ENCODE measurements at regions not wholly inside any gene's neighbourhood (a gene's known extent, or its start where the extent isn't known, plus 50 kb on each side); places are given as distances from the start of the nearest gene placed in this dataset.

- TF ChIP-seq, protein P1, sequence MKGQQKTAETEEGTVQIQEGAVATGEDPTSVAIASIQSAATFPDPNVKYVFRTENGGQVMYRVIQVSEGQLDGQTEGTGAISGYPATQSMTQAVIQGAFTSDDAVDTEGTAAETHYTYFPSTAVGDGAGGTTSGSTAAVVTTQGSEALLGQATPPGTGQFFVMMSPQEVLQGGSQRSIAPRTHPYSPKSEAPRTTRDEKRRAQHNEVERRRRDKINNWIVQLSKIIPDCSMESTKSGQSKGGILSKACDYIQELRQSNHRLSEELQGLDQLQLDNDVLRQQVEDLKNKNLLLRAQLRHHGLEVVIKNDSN (IDR thresholded peaks at IDR 0.05) = no peak
- TF ChIP-seq YY1 (IDR thresholded peaks at IDR 0.05; ENCODE audit: low read depth) (no peak), EGR1 (IDR thresholded peaks at IDR 0.05) (no peak), CEBPB (IDR thresholded peaks at IDR 0.05) (no peak), MAX (IDR thresholded peaks at IDR 0.05) (no peak)
- TF ChIP-seq, protein P2, sequence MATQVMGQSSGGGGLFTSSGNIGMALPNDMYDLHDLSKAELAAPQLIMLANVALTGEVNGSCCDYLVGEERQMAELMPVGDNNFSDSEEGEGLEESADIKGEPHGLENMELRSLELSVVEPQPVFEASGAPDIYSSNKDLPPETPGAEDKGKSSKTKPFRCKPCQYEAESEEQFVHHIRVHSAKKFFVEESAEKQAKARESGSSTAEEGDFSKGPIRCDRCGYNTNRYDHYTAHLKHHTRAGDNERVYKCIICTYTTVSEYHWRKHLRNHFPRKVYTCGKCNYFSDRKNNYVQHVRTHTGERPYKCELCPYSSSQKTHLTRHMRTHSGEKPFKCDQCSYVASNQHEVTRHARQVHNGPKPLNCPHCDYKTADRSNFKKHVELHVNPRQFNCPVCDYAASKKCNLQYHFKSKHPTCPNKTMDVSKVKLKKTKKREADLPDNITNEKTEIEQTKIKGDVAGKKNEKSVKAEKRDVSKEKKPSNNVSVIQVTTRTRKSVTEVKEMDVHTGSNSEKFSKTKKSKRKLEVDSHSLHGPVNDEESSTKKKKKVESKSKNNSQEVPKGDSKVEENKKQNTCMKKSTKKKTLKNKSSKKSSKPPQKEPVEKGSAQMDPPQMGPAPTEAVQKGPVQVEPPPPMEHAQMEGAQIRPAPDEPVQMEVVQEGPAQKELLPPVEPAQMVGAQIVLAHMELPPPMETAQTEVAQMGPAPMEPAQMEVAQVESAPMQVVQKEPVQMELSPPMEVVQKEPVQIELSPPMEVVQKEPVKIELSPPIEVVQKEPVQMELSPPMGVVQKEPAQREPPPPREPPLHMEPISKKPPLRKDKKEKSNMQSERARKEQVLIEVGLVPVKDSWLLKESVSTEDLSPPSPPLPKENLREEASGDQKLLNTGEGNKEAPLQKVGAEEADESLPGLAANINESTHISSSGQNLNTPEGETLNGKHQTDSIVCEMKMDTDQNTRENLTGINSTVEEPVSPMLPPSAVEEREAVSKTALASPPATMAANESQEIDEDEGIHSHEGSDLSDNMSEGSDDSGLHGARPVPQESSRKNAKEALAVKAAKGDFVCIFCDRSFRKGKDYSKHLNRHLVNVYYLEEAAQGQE (IDR thresholded peaks at IDR 0.05; ENCODE audit: low read depth) = no peak
Observed at GRCh38 chr20:48178633-48179032, 393.4 kb upstream of the SULF2 start.

- no peak for TF ChIP-seq EP300 (IDR thresholded peaks at IDR 0.05; ENCODE audit: borderline replicate concordance)
- TF ChIP-seq TEAD4 (IDR thresholded peaks at IDR 0.05) = no peak
- no peak for TF ChIP-seq TAF1 (IDR thresholded peaks at IDR 0.05; ENCODE audit: low read depth)
- TF ChIP-seq RAD21 (IDR thresholded peaks at IDR 0.05; ENCODE audit: low read depth) = no peak
- no peak for TF ChIP-seq NFIC (IDR thresholded peaks at IDR 0.05)
- TF ChIP-seq, protein P1 (IDR thresholded peaks at IDR 0.05) = no peak
- TF ChIP-seq ZBTB7A (IDR thresholded peaks at IDR 0.05; ENCODE audit: low read depth) = no peak
- TF ChIP-seq TCF12 (IDR thresholded peaks at IDR 0.05; ENCODE audit: low read depth) = no peak
- no peak for TF ChIP-seq MAX (IDR thresholded peaks at IDR 0.05)
- no peak for TF ChIP-seq CREB1 (IDR thresholded peaks at IDR 0.05; ENCODE audit: low read depth)
- TF ChIP-seq CEBPB (IDR thresholded peaks at IDR 0.05) = no peak
- no peak for TF ChIP-seq FOXM1 (IDR thresholded peaks at IDR 0.05; ENCODE audit: borderline replicate concordance, low read depth)
- TF ChIP-seq EGR1 (IDR thresholded peaks at IDR 0.05) = no peak
- TF ChIP-seq, protein P2 (IDR thresholded peaks at IDR 0.05; ENCODE audit: low read depth) = no peak
- TF ChIP-seq YY1 (IDR thresholded peaks at IDR 0.05; ENCODE audit: low read depth) = no peak
Observed at GRCh38 chr20:48177058-48177457, 391.8 kb upstream of the SULF2 start.

DNA sequence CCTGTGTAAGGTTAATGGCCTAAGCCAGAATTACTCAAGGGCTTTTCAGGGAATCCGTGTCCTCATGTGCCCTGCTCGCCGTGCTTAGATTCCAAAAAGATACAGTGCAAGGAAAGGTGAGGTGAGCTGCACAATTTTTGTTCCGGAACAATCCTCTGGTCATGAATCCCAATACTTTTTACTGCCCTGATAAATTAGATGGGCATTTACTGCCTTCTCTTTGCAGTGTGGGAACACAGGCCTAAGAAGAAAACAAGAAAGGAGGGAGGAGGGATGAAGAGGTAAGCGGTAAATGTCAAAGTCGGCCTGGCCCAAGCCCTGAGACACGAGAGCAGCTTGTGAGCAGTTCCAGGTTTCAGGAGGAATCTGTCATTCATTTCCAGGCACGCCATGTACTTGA is 390.9 kb upstream of the SULF2 start:
- TF ChIP-seq ZBTB7A (IDR thresholded peaks at IDR 0.05; ENCODE audit: low read depth) (no peak), MAX (IDR thresholded peaks at IDR 0.05) (no peak), CREB1 (IDR thresholded peaks at IDR 0.05; ENCODE audit: low read depth) (no peak), RAD21 (IDR thresholded peaks at IDR 0.05; ENCODE audit: low read depth) (no peak), EP300 (IDR thresholded peaks at IDR 0.05; ENCODE audit: borderline replicate concordance) (no peak), CEBPB (IDR thresholded peaks at IDR 0.05) (no peak), YY1 (IDR thresholded peaks at IDR 0.05; ENCODE audit: low read depth) (no peak), TEAD4 (IDR thresholded peaks at IDR 0.05) (no peak), TCF12 (IDR thresholded peaks at IDR 0.05; ENCODE audit: low read depth) (no peak)
- TF ChIP-seq, protein P2 (IDR thresholded peaks at IDR 0.05; ENCODE audit: low read depth) = no peak
- TF ChIP-seq, protein P1 (IDR thresholded peaks at IDR 0.05) = no peak

DNA sequence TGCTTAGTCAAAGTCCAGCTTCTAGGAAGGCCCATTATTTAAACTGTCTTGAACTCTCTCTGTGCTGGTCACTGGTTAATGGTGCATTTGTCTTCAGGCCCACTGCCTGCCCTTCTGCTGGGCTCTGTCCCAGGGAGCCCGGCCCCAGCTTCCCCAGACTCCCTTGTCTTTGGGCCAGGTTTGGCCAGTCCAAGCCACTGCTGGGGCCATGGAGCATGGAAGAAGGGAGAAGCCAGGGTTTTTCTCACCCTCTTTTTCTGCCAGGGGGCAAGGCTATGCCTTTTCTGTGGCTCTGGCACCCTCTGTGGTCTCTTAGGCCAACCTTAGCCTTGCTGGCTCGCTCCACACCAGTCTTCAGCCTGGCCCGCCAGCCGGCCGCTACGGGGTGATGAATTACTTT is 390.0 kb upstream of the SULF2 start:
- TF ChIP-seq FOXM1 (IDR thresholded peaks at IDR 0.05; ENCODE audit: borderline replicate concordance, low read depth) (no peak), MAX (IDR thresholded peaks at IDR 0.05) (no peak), TCF12 (IDR thresholded peaks at IDR 0.05; ENCODE audit: low read depth) (no peak), CREB1 (IDR thresholded peaks at IDR 0.05; ENCODE audit: low read depth) (no peak), YY1 (IDR thresholded peaks at IDR 0.05; ENCODE audit: low read depth) (no peak), NFIC (IDR thresholded peaks at IDR 0.05) (no peak), ZBTB7A (IDR thresholded peaks at IDR 0.05; ENCODE audit: low read depth) (no peak), EGR1 (IDR thresholded peaks at IDR 0.05) (no peak), RAD21 (IDR thresholded peaks at IDR 0.05; ENCODE audit: low read depth) (no peak), TAF1 (IDR thresholded peaks at IDR 0.05; ENCODE audit: low read depth) (no peak), CEBPB (IDR thresholded peaks at IDR 0.05) (no peak)
- TF ChIP-seq, protein P2 (IDR thresholded peaks at IDR 0.05; ENCODE audit: low read depth) = no peak

Data from Ishikawa (cell line).